ENCODE measurements at regions not wholly inside any gene's neighbourhood (a gene's known extent, or its start where the extent isn't known, plus 50 kb on each side); places are given as distances from the start of the nearest gene placed in this dataset.
"Not testable (repeated sequence)": the region's sequence is repeated elsewhere in the genome, so short reads cannot be mapped to it uniquely, and the experiment has no call there.

- DNase-seq, result no peak
These were observed 329.3 kb downstream of the TBL1XR1 start for GRCh38 chr3:176867681-176868663.

DNA sequence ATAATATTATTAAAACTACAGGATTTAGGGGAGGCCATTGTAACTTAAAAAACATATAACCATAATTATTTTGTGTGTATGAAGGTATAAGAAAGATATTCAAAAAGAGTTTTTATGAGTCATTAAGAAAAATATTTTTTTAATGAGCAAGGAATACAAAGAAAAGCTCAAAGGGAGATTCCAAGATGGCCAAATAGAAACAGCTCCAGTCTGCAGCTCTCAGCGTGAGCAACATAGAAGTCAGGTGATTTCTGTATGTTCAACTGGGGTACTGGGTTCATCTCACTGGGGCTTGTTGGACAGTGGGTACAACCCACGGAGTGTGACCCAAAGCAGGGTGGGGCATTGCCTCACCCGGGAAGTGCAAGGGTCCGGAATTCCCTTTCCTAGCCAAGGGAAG, 336.1 kb downstream of the TBL1XR1 start:
- DNase-seq, result no peak

DNA sequence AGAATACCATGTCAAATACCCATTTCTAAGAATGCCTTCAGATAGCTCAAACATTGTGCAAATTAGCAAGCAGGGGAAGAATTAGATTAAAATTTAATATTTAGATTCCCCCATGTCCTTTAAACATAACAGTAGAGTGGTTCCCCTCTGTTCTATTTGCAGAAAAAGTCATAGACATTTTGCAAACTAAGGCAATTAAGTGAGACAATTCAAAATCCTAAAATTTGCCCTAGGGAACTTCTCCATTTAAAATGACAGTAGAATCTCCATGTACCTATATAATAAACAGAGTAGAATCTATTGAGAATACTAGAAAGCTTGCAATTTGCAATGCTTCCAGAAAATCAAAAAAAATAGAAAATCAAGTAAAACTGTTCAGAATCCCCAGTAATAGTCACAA, 340.6 kb downstream of the TBL1XR1 start:
- DNase-seq, result no peak

DNA sequence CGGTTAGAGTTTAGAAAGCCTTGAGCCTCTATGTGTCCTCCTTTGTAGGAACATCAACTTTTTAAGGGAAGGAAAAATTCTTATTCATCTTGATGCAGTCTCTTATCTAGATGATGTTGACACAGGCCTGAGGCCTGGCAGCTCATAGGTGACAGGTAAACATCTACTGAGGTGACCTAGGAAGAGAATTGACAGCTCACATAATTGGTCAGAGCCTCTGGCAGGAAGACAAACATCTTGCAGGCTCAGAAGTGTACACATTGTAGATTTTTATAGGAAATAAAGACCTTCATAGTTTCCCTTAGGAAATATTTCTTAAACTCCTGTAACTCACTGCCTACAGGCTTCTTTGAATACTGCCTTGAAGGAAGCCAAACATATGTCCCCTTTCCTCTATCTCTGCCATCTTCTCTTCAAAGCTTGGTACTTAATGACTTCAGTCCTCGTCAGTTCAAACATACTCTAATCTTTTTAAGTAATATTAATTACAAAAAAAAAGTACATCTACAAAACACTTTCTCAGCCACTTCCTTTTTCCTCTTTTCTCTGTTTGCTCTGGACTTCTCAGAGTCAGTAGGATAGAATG, 341.3 kb downstream of the TBL1XR1 start:
- no peak for DNase-seq

GRCh38 chr3:176855213-176855612, 342.1 kb downstream of the TBL1XR1 start:
- DNase-seq, result no peak

DNA sequence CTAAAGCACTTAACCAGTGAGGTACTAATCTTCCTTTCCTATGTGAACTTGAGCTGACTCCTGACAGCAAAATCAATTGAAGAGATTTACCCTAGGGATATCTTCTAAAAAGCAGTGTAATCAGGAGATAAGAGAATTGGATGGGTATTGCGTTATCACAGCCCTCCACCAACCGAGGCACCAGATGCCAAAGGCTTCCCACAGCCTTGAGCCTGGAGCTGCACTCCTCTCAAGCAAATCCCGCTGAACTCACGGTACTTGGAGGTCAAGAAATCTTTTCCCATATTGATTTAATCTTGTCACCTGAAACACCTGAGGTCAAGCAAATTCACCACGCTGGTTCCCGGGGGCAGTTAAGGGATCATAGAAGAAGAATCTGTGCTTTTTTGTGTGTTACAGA, 346.8 kb downstream of the TBL1XR1 start:
- no peak for DNase-seq

DNA sequence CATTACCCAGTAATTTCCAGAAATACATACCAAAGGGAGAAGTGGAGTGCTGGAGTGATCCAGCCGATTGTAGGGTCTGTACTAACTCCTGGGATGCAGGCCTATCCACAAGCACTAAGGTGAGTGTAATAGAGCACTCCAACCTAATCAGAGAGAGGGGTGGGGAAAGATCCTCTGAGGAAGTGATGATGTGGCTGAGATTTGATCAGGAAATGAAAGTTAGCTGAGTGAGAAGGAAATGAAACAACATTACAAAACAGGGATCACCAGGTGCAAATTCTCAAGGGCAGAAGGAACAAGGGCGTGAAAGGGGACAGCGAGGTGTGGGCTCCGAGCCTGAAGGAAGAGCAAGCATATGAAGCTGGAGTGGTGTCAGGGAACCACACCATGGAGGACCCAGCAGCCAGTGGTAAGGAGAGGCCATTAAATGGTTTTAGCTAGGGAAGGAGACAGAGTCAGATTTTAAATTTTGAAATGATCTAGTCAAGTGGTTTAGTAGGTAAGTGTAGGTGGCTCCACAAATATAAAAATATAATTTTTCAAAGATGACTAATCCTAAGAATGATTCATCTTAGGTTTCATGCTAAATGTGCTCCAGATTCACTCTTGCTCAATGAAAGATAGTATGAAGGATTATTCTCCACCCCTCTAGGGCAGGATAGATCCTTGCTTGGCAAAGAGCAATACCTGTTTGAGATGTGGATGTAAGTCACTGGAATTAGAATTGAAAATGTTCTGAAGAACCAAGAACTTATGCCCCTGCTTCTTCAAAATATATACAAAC, 348.7 kb downstream of the TBL1XR1 start:
- DNase-seq, result no peak

GRCh38 chr3:176842914-176843313, 354.4 kb downstream of the TBL1XR1 start:
- DNase-seq, result no peak

- no peak for DNase-seq
These were observed 356.5 kb downstream of the TBL1XR1 start for GRCh38 chr3:176840641-176841286.

GRCh38 chr3:176839901-176840300, 357.4 kb downstream of the TBL1XR1 start:
- DNase-seq, result no peak

GRCh38 chr3:176839466-176839865, 357.8 kb downstream of the TBL1XR1 start:
- no peak for DNase-seq

GRCh38 chr3:176827244-176827643, 370.0 kb downstream of the TBL1XR1 start:
- DNase-seq, result not testable (repeated sequence)

DNA sequence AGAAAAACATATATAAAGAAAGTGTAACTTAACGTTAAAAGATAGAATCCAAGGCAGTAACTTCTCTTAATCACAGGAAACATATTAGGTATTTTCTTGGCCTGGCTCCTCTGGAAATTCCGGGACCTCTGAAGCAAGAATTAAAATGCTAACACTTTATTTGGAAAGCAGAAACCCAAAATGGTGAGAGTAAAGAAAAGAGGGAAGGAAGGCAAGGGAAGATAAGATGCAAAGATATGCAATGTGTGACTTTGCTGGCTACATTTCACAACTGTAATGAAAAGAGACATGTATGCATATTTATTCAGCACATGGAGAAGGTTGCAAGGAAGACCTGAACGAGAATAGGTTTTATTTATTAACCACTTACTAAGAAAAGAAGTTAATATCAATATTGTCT, 372.5 kb downstream of the TBL1XR1 start:
- no peak for DNase-seq

- DNase-seq, result no peak
These were observed 376.5 kb downstream of the TBL1XR1 start for GRCh38 chr3:176820764-176821163.

- no peak for DNase-seq
These were observed 380.3 kb downstream of the TBL1XR1 start for GRCh38 chr3:176816937-176817336.

- peak; percentile 44 for DNase-seq
These were observed 383.0 kb downstream of the TBL1XR1 start for GRCh38 chr3:176814285-176814684.

DNA sequence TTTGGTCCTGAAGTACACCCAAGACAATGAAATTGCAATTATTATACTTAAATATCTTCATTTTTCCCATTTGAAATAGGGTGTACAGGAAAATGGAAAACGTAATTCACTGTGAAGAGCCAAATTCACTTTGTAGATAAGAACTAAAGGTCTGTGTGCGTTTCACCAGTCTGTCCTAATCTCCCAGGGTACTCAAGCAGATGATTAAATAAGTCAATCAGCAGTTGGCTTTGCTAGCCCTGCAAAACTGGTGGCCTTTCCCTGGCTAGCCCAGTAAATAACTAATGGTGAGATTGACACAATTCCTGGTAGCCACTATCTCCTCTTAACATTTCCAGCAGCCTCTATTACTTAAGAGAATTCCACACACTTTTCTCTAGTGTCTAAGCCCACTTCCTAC, 389.3 kb downstream of the TBL1XR1 start:
- DNase-seq, result no peak

- no peak for DNase-seq
These were observed 397.6 kb downstream of the TBL1XR1 start for GRCh38 chr3:176799675-176800074.

DNA sequence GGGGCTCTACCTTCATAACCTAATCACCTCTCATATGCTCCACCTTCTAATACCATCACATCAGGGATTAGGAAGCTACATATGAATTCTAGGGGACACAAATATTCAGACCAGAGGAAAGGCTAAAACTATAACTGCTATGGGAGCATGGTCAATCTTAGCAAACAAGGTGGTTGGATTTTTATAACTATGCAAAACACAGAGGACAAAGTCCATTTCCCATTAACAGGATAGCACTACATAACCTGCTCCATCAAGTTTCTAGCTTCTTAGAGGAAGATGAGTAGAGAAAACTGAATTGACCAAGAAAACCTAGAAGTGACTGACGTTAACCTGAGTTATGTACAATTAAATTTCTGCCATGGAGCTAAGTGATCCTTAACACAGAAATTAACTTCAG, 398.6 kb downstream of the TBL1XR1 start:
- no peak for DNase-seq

- DNase-seq, result no peak
These were observed 400.9 kb downstream of the TBL1XR1 start for GRCh38 chr3:176796371-176796770.

- DNase-seq, result no peak
These were observed 401.4 kb downstream of the TBL1XR1 start for GRCh38 chr3:176795891-176796290.

DNA sequence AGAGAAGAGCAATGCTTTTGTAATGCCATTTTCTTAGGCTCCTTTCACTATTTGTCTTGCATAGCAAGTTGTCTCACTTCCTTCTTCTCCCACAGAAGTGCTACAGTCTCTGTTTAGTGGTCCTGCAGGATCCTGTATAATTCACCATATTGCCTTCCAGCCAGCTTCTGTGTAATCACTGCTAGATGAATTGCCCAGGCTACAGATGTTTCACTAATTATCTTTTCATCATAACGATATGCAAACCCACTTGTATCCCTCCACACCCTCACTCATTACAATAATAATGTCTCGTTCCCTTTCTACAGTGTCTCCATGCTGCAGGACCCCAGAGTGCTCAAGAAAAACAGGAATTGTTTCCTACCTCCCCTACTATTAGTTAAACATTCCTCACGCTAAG, 402.9 kb downstream of the TBL1XR1 start:
- no peak for DNase-seq

DNA sequence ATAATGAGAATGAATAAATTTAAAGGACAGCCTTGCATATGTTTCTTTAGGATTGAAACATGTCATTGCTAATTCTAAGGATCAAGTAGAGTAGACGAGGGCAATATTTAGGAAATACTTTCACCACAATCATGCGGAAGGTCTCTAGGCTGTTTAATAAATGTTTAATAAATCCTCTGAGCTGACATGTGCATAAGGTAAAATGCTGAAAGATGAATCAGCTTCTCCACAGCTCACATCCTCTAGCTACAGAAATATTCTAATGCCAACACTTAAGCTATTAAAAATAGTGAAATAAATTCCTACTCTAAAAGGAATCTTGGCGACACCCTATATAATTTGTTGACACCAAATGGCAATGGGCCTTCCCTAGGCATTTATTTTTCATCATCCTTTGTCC, 407.3 kb downstream of the TBL1XR1 start:
- no peak for DNase-seq
